GM12878 (cell line): ENCODE measurements at regions not wholly inside any gene's neighbourhood (a gene's known extent, or its start where the extent isn't known, plus 50 kb on each side); places are given as distances from the start of the nearest gene placed in this dataset.

Source experiments
- BHLHE40 ChIP-seq, 2 experiments: fragments of 450-650 bp in 1 of 2; IDR thresholded peaks; 2 replicates each; pipeline ENCODE4 v1.6.1; 2011 to 2017; ENCODE audit warnings: low read depth in 2 of 2, borderline replicate concordance in 1 of 2, improper control_type of control experiment in 1 of 2, low read length in 1 of 2, mild to moderate bottlenecking in 1 of 2
- CHD1 ChIP-seq: IDR thresholded peaks from 2 replicates; pipeline ENCODE4 v1.6.1; 2012; ENCODE audit warnings: low read depth, low read length, improper control_type of control experiment
- DPF2 ChIP-seq: fragments of 450-650 bp; IDR thresholded peaks from 2 replicates; pipeline ENCODE4 v1.6.1; 2017; ENCODE audit warnings: mild to moderate bottlenecking
- ESRRA ChIP-seq: IDR thresholded peaks from 2 replicates; pipeline ENCODE4 v1.6.1; 2012; ENCODE audit warnings: mild to moderate bottlenecking, low read length, improper control_type of control experiment
- FOS ChIP-seq: IDR thresholded peaks from 3 replicates; pipeline ENCODE4 v1.6.1; 2011; ENCODE audit warnings: borderline replicate concordance; ENCODE audit not compliant: insufficient read length; ENCODE audit errors: extremely low read depth
- POLR2A ChIP-seq: IDR thresholded peaks from 2 replicates; pipeline ENCODE4 v1.6.1; 2011; ENCODE audit warnings: low read depth, mild to moderate bottlenecking, low read length
- SMAD1 ChIP-seq: fragments of 450-650 bp; IDR thresholded peaks from 2 replicates; pipeline ENCODE4 v1.6.1; 2018; ENCODE audit warnings: mild to moderate bottlenecking, low read depth; ENCODE audit not compliant: partially characterized antibody
- TBL1XR1 ChIP-seq: IDR thresholded peaks from 2 replicates; pipeline ENCODE4 v1.6.1; 2012; ENCODE audit warnings: low read depth, low read length, improper control_type of control experiment
- ZBTB11 ChIP-seq: fragments of 450-650 bp; formaldehyde crosslinking; IDR thresholded peaks from 2 replicates; pipeline ENCODE4 v1.5.0; 2022; ENCODE audit warnings: mild to moderate bottlenecking, missing genetic modification characterization
- ZBTB40 ChIP-seq: fragments of 450-650 bp; IDR thresholded peaks from 2 replicates; pipeline ENCODE4 v1.6.1; 2016; ENCODE audit warnings: mild to moderate bottlenecking, moderate library complexity, borderline replicate concordance
- TF ChIP-seq, protein P1 (sequence below): fragments of 150-350 bp; IDR thresholded peaks from 2 replicates; pipeline ENCODE4 v1.6.1; 2016; ENCODE audit warnings: low read depth, low read length
- TF ChIP-seq, protein P2 (sequence below): IDR thresholded peaks from 2 replicates; pipeline ENCODE4 v1.6.1; 2011; ENCODE audit warnings: borderline replicate concordance, low read depth, mild to moderate bottlenecking, moderate library complexity, low read length; ENCODE audit not compliant: insufficient read depth, poor library complexity, severe bottlenecking
- TF ChIP-seq, protein P3 (sequence below): fragments of 450-650 bp; formaldehyde crosslinking; IDR thresholded peaks from 2 replicates; pipeline ENCODE4 v1.4.0; 2020; ENCODE audit warnings: mild to moderate bottlenecking, moderate library complexity

GRCh38 chr6:144901412-144901811 is 616.3 kb downstream of the UTRN start:
- TF ChIP-seq ESRRA (no peak), FOS (no peak), CHD1 (no peak), SMAD1 (no peak), POLR2A (no peak), DPF2 (no peak), TBL1XR1 (no peak), BHLHE40 (IDR thresholded peaks at IDR 0.05; ENCODE audit: borderline replicate concordance in 1 of 2, low read depth in 2 of 2, low read length in 1 of 2) (no peak), ZBTB11 (CRISPR knock-in tag) (no peak), ZBTB40 (no peak)
- TF ChIP-seq, protein P1, sequence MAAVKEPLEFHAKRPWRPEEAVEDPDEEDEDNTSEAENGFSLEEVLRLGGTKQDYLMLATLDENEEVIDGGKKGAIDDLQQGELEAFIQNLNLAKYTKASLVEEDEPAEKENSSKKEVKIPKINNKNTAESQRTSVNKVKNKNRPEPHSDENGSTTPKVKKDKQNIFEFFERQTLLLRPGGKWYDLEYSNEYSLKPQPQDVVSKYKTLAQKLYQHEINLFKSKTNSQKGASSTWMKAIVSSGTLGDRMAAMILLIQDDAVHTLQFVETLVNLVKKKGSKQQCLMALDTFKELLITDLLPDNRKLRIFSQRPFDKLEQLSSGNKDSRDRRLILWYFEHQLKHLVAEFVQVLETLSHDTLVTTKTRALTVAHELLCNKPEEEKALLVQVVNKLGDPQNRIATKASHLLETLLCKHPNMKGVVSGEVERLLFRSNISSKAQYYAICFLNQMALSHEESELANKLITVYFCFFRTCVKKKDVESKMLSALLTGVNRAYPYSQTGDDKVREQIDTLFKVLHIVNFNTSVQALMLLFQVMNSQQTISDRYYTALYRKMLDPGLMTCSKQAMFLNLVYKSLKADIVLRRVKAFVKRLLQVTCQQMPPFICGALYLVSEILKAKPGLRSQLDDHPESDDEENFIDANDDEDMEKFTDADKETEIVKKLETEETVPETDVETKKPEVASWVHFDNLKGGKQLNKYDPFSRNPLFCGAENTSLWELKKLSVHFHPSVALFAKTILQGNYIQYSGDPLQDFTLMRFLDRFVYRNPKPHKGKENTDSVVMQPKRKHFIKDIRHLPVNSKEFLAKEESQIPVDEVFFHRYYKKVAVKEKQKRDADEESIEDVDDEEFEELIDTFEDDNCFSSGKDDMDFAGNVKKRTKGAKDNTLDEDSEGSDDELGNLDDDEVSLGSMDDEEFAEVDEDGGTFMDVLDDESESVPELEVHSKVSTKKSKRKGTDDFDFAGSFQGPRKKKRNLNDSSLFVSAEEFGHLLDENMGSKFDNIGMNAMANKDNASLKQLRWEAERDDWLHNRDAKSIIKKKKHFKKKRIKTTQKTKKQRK = no peak
- TF ChIP-seq, protein P2, sequence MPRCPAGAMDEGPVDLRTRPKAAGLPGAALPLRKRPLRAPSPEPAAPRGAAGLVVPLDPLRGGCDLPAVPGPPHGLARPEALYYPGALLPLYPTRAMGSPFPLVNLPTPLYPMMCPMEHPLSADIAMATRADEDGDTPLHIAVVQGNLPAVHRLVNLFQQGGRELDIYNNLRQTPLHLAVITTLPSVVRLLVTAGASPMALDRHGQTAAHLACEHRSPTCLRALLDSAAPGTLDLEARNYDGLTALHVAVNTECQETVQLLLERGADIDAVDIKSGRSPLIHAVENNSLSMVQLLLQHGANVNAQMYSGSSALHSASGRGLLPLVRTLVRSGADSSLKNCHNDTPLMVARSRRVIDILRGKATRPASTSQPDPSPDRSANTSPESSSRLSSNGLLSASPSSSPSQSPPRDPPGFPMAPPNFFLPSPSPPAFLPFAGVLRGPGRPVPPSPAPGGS = no peak
- TF ChIP-seq, protein P3, sequence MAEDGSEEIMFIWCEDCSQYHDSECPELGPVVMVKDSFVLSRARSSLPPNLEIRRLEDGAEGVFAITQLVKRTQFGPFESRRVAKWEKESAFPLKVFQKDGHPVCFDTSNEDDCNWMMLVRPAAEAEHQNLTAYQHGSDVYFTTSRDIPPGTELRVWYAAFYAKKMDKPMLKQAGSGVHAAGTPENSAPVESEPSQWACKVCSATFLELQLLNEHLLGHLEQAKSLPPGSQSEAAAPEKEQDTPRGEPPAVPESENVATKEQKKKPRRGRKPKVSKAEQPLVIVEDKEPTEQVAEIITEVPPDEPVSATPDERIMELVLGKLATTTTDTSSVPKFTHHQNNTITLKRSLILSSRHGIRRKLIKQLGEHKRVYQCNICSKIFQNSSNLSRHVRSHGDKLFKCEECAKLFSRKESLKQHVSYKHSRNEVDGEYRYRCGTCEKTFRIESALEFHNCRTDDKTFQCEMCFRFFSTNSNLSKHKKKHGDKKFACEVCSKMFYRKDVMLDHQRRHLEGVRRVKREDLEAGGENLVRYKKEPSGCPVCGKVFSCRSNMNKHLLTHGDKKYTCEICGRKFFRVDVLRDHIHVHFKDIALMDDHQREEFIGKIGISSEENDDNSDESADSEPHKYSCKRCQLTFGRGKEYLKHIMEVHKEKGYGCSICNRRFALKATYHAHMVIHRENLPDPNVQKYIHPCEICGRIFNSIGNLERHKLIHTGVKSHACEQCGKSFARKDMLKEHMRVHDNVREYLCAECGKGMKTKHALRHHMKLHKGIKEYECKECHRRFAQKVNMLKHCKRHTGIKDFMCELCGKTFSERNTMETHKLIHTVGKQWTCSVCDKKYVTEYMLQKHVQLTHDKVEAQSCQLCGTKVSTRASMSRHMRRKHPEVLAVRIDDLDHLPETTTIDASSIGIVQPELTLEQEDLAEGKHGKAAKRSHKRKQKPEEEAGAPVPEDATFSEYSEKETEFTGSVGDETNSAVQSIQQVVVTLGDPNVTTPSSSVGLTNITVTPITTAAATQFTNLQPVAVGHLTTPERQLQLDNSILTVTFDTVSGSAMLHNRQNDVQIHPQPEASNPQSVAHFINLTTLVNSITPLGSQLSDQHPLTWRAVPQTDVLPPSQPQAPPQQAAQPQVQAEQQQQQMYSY (CRISPR knock-in tag) = no peak
